ENCODE measurements at regions not wholly inside any gene's neighbourhood (a gene's known extent, or its start where the extent isn't known, plus 50 kb on each side); places are given as distances from the start of the nearest gene placed in this dataset.

GRCh38 chr3:137204409-137204808 lies 246.6 kb downstream of the IL20RB start:
- Histone ChIP-seq H3K27me3 (ENCODE audit: control insufficient read depth in 1 of 2, insufficient read depth in 2 of 2, low read length in 2 of 2) (no peaks in the 10 kb centered on the region), H3K27ac (ENCODE audit: low read depth in 1 of 2, low read length in 2 of 2) (no peak overlapping the region), H3K4me3 (ENCODE audit: low read length) (no peak overlapping the region), H3K9me3 (ENCODE audit: control insufficient read depth in 1 of 2, insufficient read depth in 1 of 2, low read length in 2 of 2) (no peaks in the 10 kb centered on the region), H3K4me1 (ENCODE audit: insufficient read depth, low read length) (no peaks in the 10 kb centered on the region), H3K36me3 (ENCODE audit: insufficient read depth, low read length) (no peaks in the 10 kb centered on the region)
- Mint-ChIP-seq H3K36me3 (ENCODE audit: low read depth) (no peaks in the 10 kb centered on the region), H3K9me3 (peaks cover 4% of the 10 kb centered on the region), H3K27me3 (peaks cover 5% of the 10 kb centered on the region), H3K4me3 (no peak overlapping the region), H3K4me1 (ENCODE audit: low read depth) (no peaks in the 10 kb centered on the region), H3K27ac (no peak overlapping the region)
- ATAC-seq (ENCODE audit: poor library complexity) (no peak), DNase-seq (no peak)
- intact Hi-C loops (cut with DNase I, micrococcal nuclease) = no loop called here
- CTCF ChIA-PET = no interaction called here
- TF ChIP-seq CTCF (IDR thresholded peaks at IDR 0.05) = no peak
- POLR2A ChIA-PET = no interaction called here

GRCh38 chr3:137205394-137206045 lies 247.7 kb downstream of the IL20RB start:
- intact Hi-C loops (cut with DNase I, micrococcal nuclease) = no loop called here
- H3K9me3 Mint-ChIP-seq = no peaks in the 10 kb centered on the region
- no peak overlapping the region for H3K27ac ChIP-seq (ENCODE audit: low read depth in 1 of 2, low read length in 2 of 2)
- no peaks in the 10 kb centered on the region for H3K4me1 Mint-ChIP-seq (ENCODE audit: low read depth)
- no peaks in the 10 kb centered on the region for H3K27me3 ChIP-seq (ENCODE audit: control insufficient read depth in 1 of 2, insufficient read depth in 2 of 2, low read length in 2 of 2)
- ATAC-seq (ENCODE audit: poor library complexity) = no peak
- DNase-seq = no peak
- H3K27me3 Mint-ChIP-seq = peaks cover 5% of the 10 kb centered on the region
- H3K4me3 ChIP-seq (ENCODE audit: low read length) = no peak overlapping the region
- ChIA-PET POLR2A (no interaction called here), CTCF (no interaction called here)
- H3K36me3 ChIP-seq (ENCODE audit: insufficient read depth, low read length) = no peaks in the 10 kb centered on the region
- no peak overlapping the region for H3K27ac Mint-ChIP-seq
- H3K36me3 Mint-ChIP-seq (ENCODE audit: low read depth) = no peaks in the 10 kb centered on the region
- no peak overlapping the region for H3K4me3 Mint-ChIP-seq
- H3K9me3 ChIP-seq (ENCODE audit: control insufficient read depth in 1 of 2, insufficient read depth in 1 of 2, low read length in 2 of 2) = no peaks in the 10 kb centered on the region
- H3K4me1 ChIP-seq (ENCODE audit: insufficient read depth, low read length) = no peaks in the 10 kb centered on the region
- TF ChIP-seq CTCF (IDR thresholded peaks at IDR 0.05) = no peak

GRCh38 chr3:137207616-137208015 lies 249.8 kb downstream of the IL20RB start:
- H3K36me3 Mint-ChIP-seq (ENCODE audit: low read depth) = no peaks in the 10 kb centered on the region
- Histone ChIP-seq H3K4me1 (ENCODE audit: insufficient read depth, low read length) (no peaks in the 10 kb centered on the region), H3K27me3 (ENCODE audit: control insufficient read depth in 1 of 2, insufficient read depth in 2 of 2, low read length in 2 of 2) (no peaks in the 10 kb centered on the region), H3K36me3 (ENCODE audit: insufficient read depth, low read length) (no peaks in the 10 kb centered on the region), H3K9me3 (ENCODE audit: control insufficient read depth in 1 of 2, insufficient read depth in 1 of 2, low read length in 2 of 2) (peaks cover 0 to 4% of the 10 kb centered on the region in 2 experiments), H3K4me3 (ENCODE audit: low read length) (no peak overlapping the region), H3K27ac (ENCODE audit: low read depth in 1 of 2, low read length in 2 of 2) (no peak overlapping the region)
- no peak for DNase-seq
- ChIA-PET POLR2A (no interaction called here), CTCF (no interaction called here)
- no peak overlapping the region for H3K4me3 Mint-ChIP-seq
- ATAC-seq (ENCODE audit: poor library complexity) = no peak
- H3K9me3 Mint-ChIP-seq = no peaks in the 10 kb centered on the region
- no peak overlapping the region for H3K27ac Mint-ChIP-seq
- H3K27me3 Mint-ChIP-seq = peaks cover 5% of the 10 kb centered on the region
- H3K4me1 Mint-ChIP-seq (ENCODE audit: low read depth) = no peaks in the 10 kb centered on the region
- TF ChIP-seq CTCF (IDR thresholded peaks at IDR 0.05) = no peak
- intact Hi-C loops (cut with DNase I, micrococcal nuclease) = no loop called here

All from CD4-positive, alpha-beta T cell (primary cell).